Esophagus muscularis mucosa (tissue), 4 donors: ENCODE measurements at regions not wholly inside any gene's neighbourhood (a gene's known extent, or its start where the extent isn't known, plus 50 kb on each side); places are given as distances from the start of the nearest gene placed in this dataset.

Experiments used
- DNase-seq: peaks from one replicate; pipeline ENCODE4 v3.0.0-alpha.2; 2017; ENCODE audit errors: extremely low spot score
- H3K27ac ChIP-seq, 4 donors: fragments of 200-600 bp; sonication (generic); replicated peaks in 1 of 4; 1 replicate in 3 of 4; 2 replicates in 1 of 4; pipeline ENCODE4 v1.5.1; 2016 to 2019; ENCODE audit warnings: mild to moderate bottlenecking in 1 of 4
- H3K27me3 ChIP-seq, 4 donors: fragments of 200-600 bp; sonication (generic); one replicate each; pipeline versions ENCODE4 v1.5.1 to v1.6.0; 2016 to 2019
- H3K36me3 ChIP-seq, 4 donors: fragments of 200-600 bp; sonication (generic); one replicate each; pipeline ENCODE4 v1.5.1; 2016 to 2019
- H3K4me1 ChIP-seq, 4 donors: fragments of 200-600 bp; sonication (generic); one replicate each; pipeline ENCODE4 v1.5.1; 2016 to 2019
- H3K4me3 ChIP-seq, 4 donors: fragments of 200-600 bp; sonication (generic); 1 replicate in 2 of 4; 2 replicates in 2 of 4; pipeline ENCODE4 v1.5.1; 2016 to 2019; ENCODE audit warnings: mild to moderate bottlenecking in 4 of 4, moderate library complexity in 1 of 4
- H3K9me3 ChIP-seq, 4 donors: fragments of 200-600 bp; sonication (generic); 1 replicate in 3 of 4; 2 replicates in 1 of 4; pipeline ENCODE4 v1.5.1; 2016 to 2019
- CTCF ChIP-seq, 3 experiments: fragments of 200-600 bp in 2 of 3; fragments of 450-650 bp in 1 of 3; sonication (generic) in 2 of 3; IDR thresholded peaks; one replicate each; pipeline ENCODE4 v1.5.1; 2017 to 2019; ENCODE audit warnings: antibody characterized with exemption in 3 of 3, mild to moderate bottlenecking in 2 of 3, moderate library complexity in 1 of 3
- EP300 ChIP-seq: sonication (generic); formaldehyde crosslinking; IDR thresholded peaks from one replicate; pipeline ENCODE4 v1.6.1; 2017; ENCODE audit warnings: antibody characterized with exemption
- POLR2A ChIP-seq: fragments of 450-650 bp; IDR thresholded peaks from one replicate; pipeline ENCODE4 v1.6.1; 2017; ENCODE audit warnings: antibody characterized with exemption, moderate library complexity, mild to moderate bottlenecking, low read depth
- POLR2AphosphoS5 ChIP-seq, 2 donors: sonication (generic); formaldehyde crosslinking; IDR thresholded peaks; one replicate each; pipeline ENCODE4 v1.6.1; 2017; ENCODE audit warnings: antibody characterized with exemption in 2 of 2
- WGBS: methylation state at CpG from one replicate; pipeline ENCODE4 v1.1.5; 2018; 5-methylcytosine and 5-hydroxymethylcytosine counted together
- intact Hi-C: fragments of 100-400 bp; cut with DNase I; formaldehyde crosslinking; loops from one replicate; pipeline ENCODE4 v1.15.1; 2023

DNA sequence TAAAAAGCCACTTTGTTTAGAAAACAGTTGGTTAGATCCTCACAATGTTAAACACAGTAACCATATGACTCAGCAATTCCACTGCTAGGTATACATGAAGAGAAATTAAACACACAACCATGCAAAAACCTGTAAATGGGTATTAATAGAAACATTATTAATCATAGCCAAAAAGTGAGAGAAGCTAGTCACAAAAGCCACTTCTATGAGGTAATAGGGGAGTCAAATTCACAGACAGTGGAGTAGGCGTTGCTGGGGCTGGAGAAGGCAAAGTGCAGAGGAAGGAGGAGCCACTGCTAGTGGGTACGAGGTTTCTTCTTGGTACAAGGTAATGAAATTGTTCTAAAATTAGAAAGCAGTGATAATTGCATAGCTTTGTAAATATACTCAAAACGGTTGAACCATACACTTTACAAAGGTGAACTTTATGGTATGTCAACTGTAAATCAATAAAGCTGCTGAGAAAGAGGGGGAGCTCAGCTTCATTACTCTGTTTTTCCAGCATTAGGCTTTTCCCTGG, 364.4 kb downstream of the GADD45G start:
- intact Hi-C loops, result no loop called here
- peaks cover 0 to 8% (median 2%) of the 10 kb centered on the region in 4 donors for H3K4me1 ChIP-seq
- no peaks in the 10 kb centered on the region for H3K9me3 ChIP-seq
- WGBS, result 23% methylated on average over 3 of the region's 3 CpGs
- TF ChIP-seq POLR2A (no peak), CTCF (IDR thresholded peaks at IDR 0.05) (no peak), EP300 (no peak), POLR2AphosphoS5 (IDR thresholded peaks at IDR 0.05) (no peak)
- no peak overlapping the region for H3K4me3 ChIP-seq
- H3K27me3 ChIP-seq, result no peaks in the 10 kb centered on the region
- H3K27ac ChIP-seq, result no peak overlapping the region
- no peaks in the 10 kb centered on the region for H3K36me3 ChIP-seq
- DNase-seq, result no peak

DNA sequence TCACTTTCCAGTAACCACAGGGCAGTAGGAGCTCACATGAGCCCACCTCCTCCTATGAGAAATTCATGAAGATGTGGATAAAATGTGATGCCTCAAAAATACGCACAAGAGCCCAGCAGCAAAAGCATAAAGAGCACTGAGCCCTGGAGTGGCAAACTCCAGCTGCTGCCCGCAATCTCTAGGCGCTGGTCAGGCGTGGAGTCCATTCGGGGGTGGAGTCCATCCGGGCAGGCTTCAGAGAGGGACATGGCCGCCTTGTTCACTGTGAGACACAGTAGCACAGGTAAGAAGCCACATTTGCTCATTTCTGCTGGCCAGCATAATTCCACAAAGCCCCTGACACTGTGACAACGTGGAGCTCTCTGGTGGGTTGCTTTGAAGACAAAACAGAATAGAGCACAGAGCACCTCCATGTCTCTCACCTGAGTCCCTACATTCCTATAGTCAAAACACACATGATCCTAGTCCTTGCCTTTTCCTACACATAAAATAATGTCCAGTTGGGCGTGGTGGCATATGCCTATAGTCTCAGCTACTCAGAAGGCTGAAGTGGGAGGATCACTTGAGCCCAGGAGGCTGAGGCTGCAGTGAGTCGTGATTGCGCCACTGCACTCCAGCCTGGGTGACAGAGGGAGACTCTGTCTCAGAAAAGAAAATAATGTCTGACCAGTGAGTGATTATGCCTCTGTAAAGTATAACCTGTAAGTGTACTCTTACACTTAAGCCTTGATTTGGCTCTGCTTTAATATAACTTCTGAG, 365.2 kb downstream of the GADD45G start:
- TF ChIP-seq POLR2AphosphoS5 (IDR thresholded peaks at IDR 0.05) (no peak), POLR2A (no peak), EP300 (no peak), CTCF (IDR thresholded peaks at IDR 0.05) (no peak)

DNA sequence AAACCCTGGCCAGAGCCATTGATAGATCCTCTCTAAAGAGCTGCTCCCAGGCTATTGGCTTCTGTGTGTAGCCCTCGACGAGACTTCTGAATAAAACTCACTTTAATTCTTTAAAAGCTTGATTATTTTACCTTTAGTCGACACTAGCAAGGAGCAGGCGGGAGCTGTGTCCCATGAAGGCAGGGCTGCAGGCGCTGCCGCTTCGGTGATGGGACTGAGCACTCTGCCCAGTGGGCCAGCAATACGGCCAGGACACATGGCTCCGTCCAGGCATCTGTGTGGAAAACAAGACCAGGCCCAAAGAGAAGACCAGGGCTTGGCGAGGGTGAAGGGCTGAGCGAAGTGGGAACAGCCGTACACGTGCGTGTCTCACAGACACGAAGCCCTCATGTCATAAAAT, 365.9 kb downstream of the GADD45G start:
- Histone ChIP-seq H3K4me1 (peaks cover 0 to 8% (median 2%) of the 10 kb centered on the region in 4 donors), H3K36me3 (no peaks in the 10 kb centered on the region), H3K27ac (no peak overlapping the region), H3K9me3 (no peaks in the 10 kb centered on the region), H3K4me3 (no peak overlapping the region), H3K27me3 (no peaks in the 10 kb centered on the region)
- intact Hi-C loops, result no loop called here
- no peak for DNase-seq
- TF ChIP-seq EP300 (no peak), POLR2A (no peak), POLR2AphosphoS5 (IDR thresholded peaks at IDR 0.05) (no peak), CTCF (IDR thresholded peaks at IDR 0.05) (no peak)
- 95% methylated on average over 15 of the region's 15 CpGs for WGBS

More for the DNA sequence above, 365.2 kb downstream of the GADD45G start:
- H3K27ac ChIP-seq, result no peak overlapping the region
- H3K4me1 ChIP-seq, result peaks cover 0 to 8% (median 2%) of the 10 kb centered on the region in 4 donors
- no peak overlapping the region for H3K4me3 ChIP-seq
- intact Hi-C loops, result no loop called here
- no peak for DNase-seq
- no peaks in the 10 kb centered on the region for H3K36me3 ChIP-seq
- no peaks in the 10 kb centered on the region for H3K9me3 ChIP-seq
- no peaks in the 10 kb centered on the region for H3K27me3 ChIP-seq
- WGBS, result 91% methylated on average over 11 of the region's 11 CpGs

GRCh38 chr9:89972535-89972934, 367.7 kb downstream of the GADD45G start:
- Histone ChIP-seq H3K36me3 (no peaks in the 10 kb centered on the region), H3K27me3 (no peaks in the 10 kb centered on the region), H3K9me3 (no peaks in the 10 kb centered on the region), H3K4me3 (no peak overlapping the region), H3K27ac (no peak overlapping the region), H3K4me1 (peaks cover 0 to 8% (median 2%) of the 10 kb centered on the region in 4 donors)
- intact Hi-C loops, result no loop called here
- TF ChIP-seq CTCF (IDR thresholded peaks at IDR 0.05), result no peak
- TF ChIP-seq POLR2AphosphoS5 (IDR thresholded peaks at IDR 0.05), result no peak
- TF ChIP-seq EP300, result no peak
- no peak for TF ChIP-seq POLR2A
- no peak for DNase-seq
- 77% methylated on average over 5 of the region's 5 CpGs for WGBS

- Histone ChIP-seq H3K4me3 (no peak overlapping the region), H3K27ac (no peak overlapping the region), H3K27me3 (no peaks in the 10 kb centered on the region), H3K4me1 (no peaks in the 10 kb centered on the region), H3K9me3 (no peaks in the 10 kb centered on the region), H3K36me3 (no peaks in the 10 kb centered on the region)
- TF ChIP-seq POLR2AphosphoS5 (IDR thresholded peaks at IDR 0.05), result no peak
- no peak for TF ChIP-seq EP300
- no peak for TF ChIP-seq CTCF (IDR thresholded peaks at IDR 0.05)
- TF ChIP-seq POLR2A, result no peak
- no peak for DNase-seq
- intact Hi-C loops, result no loop called here
Observed at GRCh38 chr9:89974582-89974981, 369.8 kb downstream of the GADD45G start.
